ENCODE measurements at regions not wholly inside any gene's neighbourhood (a gene's known extent, or its start where the extent isn't known, plus 50 kb on each side); places are given as distances from the start of the nearest gene placed in this dataset.

DNA sequence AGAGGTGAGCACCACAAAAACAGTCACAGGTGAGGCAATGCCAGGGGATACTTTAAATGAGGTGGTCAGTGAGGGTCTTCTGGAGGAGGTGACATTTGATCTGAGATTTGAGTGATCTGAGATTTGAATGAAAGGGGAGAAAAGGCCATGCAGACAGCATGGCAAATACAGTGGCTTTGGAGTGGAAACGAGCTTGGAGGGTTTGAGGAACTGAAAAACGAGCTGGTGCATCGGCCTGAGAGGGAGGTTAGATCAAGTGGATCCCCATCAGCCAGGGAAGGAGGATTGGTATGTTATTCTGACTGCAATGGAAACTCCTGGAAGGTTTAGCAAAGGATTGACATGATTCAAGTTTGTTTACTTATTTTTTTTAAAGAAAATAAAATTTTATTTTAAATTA is 245.1 kb downstream of the KCNS3 start:
- no peak overlapping the region for H2AFZ ChIP-seq
- H3K4me3 ChIP-seq, result no peak overlapping the region
- DNase-seq (ENCODE audit: low spot score), result no peak
- Mint-ChIP-seq H3K4me3 (no peak overlapping the region), H3K27ac (no peak overlapping the region), H3K9me3 (no peaks in the 10 kb centered on the region), H3K27me3 (ENCODE audit: insufficient read depth, low read depth, poor library complexity) (no peaks in the 10 kb centered on the region), H3K4me1 (no peaks in the 10 kb centered on the region), H3K36me3 (ENCODE audit: low read depth) (no peaks in the 10 kb centered on the region)
- no peak overlapping the region for H3K4me2 ChIP-seq
- TF ChIP-seq JUNB (IDR thresholded peaks at IDR 0.05; ENCODE audit: unreplicated experiment) (no peak), EZH2 (IDR thresholded peaks at IDR 0.05; ENCODE audit: low read depth, unreplicated experiment) (no peak), STAT1 (IDR thresholded peaks at IDR 0.05; ENCODE audit: unreplicated experiment) (no peak), ZNF114 (CRISPR knock-in tag; IDR thresholded peaks at IDR 0.05) (no peak), CREB1 (CRISPR knock-in tag; IDR thresholded peaks at IDR 0.05; ENCODE audit: low read depth) (no peak), NANOG (IDR thresholded peaks at IDR 0.05; ENCODE audit: borderline replicate concordance) (no peak), EZH2phosphoT487 (IDR thresholded peaks at IDR 0.05; ENCODE audit: unreplicated experiment) (no peak), ZNF331 (CRISPR knock-in tag; IDR thresholded peaks at IDR 0.05; ENCODE audit: low read depth) (no peak), POLR2AphosphoS5 (IDR thresholded peaks at IDR 0.05; ENCODE audit: low read depth) (no peak)
- TF ChIP-seq, protein P1, sequence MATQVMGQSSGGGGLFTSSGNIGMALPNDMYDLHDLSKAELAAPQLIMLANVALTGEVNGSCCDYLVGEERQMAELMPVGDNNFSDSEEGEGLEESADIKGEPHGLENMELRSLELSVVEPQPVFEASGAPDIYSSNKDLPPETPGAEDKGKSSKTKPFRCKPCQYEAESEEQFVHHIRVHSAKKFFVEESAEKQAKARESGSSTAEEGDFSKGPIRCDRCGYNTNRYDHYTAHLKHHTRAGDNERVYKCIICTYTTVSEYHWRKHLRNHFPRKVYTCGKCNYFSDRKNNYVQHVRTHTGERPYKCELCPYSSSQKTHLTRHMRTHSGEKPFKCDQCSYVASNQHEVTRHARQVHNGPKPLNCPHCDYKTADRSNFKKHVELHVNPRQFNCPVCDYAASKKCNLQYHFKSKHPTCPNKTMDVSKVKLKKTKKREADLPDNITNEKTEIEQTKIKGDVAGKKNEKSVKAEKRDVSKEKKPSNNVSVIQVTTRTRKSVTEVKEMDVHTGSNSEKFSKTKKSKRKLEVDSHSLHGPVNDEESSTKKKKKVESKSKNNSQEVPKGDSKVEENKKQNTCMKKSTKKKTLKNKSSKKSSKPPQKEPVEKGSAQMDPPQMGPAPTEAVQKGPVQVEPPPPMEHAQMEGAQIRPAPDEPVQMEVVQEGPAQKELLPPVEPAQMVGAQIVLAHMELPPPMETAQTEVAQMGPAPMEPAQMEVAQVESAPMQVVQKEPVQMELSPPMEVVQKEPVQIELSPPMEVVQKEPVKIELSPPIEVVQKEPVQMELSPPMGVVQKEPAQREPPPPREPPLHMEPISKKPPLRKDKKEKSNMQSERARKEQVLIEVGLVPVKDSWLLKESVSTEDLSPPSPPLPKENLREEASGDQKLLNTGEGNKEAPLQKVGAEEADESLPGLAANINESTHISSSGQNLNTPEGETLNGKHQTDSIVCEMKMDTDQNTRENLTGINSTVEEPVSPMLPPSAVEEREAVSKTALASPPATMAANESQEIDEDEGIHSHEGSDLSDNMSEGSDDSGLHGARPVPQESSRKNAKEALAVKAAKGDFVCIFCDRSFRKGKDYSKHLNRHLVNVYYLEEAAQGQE (IDR thresholded peaks at IDR 0.05; ENCODE audit: unreplicated experiment), result no peak
- TF ChIP-seq, protein P2, sequence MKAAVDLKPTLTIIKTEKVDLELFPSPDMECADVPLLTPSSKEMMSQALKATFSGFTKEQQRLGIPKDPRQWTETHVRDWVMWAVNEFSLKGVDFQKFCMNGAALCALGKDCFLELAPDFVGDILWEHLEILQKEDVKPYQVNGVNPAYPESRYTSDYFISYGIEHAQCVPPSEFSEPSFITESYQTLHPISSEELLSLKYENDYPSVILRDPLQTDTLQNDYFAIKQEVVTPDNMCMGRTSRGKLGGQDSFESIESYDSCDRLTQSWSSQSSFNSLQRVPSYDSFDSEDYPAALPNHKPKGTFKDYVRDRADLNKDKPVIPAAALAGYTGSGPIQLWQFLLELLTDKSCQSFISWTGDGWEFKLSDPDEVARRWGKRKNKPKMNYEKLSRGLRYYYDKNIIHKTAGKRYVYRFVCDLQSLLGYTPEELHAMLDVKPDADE (IDR thresholded peaks at IDR 0.05), result no peak
- TF ChIP-seq, protein P3, sequence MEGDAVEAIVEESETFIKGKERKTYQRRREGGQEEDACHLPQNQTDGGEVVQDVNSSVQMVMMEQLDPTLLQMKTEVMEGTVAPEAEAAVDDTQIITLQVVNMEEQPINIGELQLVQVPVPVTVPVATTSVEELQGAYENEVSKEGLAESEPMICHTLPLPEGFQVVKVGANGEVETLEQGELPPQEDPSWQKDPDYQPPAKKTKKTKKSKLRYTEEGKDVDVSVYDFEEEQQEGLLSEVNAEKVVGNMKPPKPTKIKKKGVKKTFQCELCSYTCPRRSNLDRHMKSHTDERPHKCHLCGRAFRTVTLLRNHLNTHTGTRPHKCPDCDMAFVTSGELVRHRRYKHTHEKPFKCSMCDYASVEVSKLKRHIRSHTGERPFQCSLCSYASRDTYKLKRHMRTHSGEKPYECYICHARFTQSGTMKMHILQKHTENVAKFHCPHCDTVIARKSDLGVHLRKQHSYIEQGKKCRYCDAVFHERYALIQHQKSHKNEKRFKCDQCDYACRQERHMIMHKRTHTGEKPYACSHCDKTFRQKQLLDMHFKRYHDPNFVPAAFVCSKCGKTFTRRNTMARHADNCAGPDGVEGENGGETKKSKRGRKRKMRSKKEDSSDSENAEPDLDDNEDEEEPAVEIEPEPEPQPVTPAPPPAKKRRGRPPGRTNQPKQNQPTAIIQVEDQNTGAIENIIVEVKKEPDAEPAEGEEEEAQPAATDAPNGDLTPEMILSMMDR (conservative IDR thresholded peaks at IDR 0.05; ENCODE audit: low read depth in 2 of 2), result no peak
- TF ChIP-seq, protein P4, sequence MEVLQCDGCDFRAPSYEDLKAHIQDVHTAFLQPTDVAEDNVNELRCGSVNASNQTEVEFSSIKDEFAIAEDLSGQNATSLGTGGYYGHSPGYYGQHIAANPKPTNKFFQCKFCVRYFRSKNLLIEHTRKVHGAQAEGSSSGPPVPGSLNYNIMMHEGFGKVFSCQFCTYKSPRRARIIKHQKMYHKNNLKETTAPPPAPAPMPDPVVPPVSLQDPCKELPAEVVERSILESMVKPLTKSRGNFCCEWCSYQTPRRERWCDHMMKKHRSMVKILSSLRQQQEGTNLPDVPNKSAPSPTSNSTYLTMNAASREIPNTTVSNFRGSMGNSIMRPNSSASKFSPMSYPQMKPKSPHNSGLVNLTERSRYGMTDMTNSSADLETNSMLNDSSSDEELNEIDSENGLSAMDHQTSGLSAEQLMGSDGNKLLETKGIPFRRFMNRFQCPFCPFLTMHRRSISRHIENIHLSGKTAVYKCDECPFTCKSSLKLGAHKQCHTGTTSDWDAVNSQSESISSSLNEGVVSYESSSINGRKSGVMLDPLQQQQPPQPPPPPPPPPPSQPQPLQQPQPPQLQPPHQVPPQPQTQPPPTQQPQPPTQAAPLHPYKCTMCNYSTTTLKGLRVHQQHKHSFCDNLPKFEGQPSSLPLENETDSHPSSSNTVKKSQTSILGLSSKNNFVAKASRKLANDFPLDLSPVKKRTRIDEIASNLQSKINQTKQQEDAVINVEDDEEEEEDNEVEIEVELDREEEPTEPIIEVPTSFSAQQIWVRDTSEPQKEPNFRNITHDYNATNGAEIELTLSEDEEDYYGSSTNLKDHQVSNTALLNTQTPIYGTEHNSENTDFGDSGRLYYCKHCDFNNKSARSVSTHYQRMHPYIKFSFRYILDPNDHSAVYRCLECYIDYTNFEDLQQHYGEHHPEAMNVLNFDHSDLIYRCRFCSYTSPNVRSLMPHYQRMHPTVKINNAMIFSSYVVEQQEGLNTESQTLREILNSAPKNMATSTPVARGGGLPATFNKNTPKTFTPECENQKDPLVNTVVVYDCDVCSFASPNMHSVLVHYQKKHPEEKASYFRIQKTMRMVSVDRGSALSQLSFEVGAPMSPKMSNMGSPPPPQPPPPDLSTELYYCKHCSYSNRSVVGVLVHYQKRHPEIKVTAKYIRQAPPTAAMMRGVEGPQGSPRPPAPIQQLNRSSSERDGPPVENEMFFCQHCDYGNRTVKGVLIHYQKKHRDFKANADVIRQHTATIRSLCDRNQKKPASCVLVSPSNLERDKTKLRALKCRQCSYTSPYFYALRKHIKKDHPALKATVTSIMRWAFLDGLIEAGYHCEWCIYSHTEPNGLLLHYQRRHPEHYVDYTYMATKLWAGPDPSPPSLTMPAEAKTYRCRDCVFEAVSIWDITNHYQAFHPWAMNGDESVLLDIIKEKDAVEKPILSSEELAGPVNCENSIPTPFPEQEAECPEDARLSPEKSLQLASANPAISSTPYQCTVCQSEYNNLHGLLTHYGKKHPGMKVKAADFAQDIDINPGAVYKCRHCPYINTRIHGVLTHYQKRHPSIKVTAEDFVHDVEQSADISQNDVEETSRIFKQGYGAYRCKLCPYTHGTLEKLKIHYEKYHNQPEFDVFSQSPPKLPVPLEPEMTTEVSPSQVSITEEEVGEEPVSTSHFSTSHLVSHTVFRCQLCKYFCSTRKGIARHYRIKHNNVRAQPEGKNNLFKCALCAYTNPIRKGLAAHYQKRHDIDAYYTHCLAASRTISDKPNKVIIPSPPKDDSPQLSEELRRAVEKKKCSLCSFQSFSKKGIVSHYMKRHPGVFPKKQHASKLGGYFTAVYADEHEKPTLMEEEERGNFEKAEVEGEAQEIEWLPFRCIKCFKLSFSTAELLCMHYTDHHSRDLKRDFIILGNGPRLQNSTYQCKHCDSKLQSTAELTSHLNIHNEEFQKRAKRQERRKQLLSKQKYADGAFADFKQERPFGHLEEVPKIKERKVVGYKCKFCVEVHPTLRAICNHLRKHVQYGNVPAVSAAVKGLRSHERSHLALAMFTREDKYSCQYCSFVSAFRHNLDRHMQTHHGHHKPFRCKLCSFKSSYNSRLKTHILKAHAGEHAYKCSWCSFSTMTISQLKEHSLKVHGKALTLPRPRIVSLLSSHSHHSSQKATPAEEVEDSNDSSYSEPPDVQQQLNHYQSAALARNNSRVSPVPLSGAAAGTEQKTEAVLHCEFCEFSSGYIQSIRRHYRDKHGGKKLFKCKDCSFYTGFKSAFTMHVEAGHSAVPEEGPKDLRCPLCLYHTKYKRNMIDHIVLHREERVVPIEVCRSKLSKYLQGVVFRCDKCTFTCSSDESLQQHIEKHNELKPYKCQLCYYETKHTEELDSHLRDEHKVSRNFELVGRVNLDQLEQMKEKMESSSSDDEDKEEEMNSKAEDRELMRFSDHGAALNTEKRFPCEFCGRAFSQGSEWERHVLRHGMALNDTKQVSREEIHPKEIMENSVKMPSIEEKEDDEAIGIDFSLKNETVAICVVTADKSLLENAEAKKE (CRISPR knock-in tag; IDR thresholded peaks at IDR 0.05), result no peak
- H3F3A ChIP-seq (replicated peaks; ENCODE audit: low read depth), result no peaks in the 10 kb centered on the region
- no peaks in the 10 kb centered on the region for H3K36me3 ChIP-seq (ENCODE audit: insufficient read depth)
- no peaks in the 10 kb centered on the region for H3K79me2 ChIP-seq (replicated peaks; ENCODE audit: insufficient read depth)
- no peaks in the 10 kb centered on the region for H4K20me1 ChIP-seq (replicated peaks; ENCODE audit: insufficient read depth)
- ATAC-seq, result no peak
- no peaks in the 10 kb centered on the region for H3K9me2 ChIP-seq (ENCODE audit: insufficient read depth)
- H3K27ac ChIP-seq (ENCODE audit: low read depth), result no peak overlapping the region
- H3K27me3 ChIP-seq (ENCODE audit: insufficient read depth), result no peaks in the 10 kb centered on the region
- no peaks in the 10 kb centered on the region for H3K4me1 ChIP-seq (ENCODE audit: insufficient read depth)
